Stimulated activated CD4-positive, alpha-beta T cell treated with anti-CD3 and anti-CD28 coated beads, Interleukin-15, amount 100 ng/mL, for 24 hours (primary cell): ENCODE measurements at regions not wholly inside any gene's neighbourhood (a gene's known extent, or its start where the extent isn't known, plus 50 kb on each side); places are given as distances from the start of the nearest gene placed in this dataset.

Source experiments
- DNase-seq: peaks from one replicate; pipeline ENCODE4 v3.0.0-alpha.2; 2020

DNA sequence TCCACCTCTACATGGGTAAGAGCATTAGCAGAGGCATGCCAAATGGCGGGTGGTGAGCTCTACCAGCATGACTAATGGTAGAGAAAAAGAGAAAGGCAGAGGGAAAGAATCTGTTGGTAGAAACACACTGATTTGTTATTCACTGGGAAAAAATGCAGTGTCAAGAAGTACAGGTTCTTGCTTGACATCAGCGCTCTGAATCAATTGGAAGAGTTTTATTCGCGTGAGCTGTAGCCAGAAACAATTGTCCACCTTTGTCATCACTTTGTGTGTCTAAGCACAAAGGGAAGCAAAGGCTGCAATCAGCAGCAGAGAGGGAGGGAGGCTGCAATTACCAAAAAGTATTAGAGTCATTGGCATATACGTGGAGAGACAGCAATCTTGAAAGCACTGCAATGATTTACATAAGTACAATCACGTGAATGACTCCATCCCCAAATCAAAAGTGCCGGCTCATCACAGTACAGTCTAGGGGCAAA, 67.7 kb upstream of the HS3ST1 start:
- no peak for DNase-seq

DNA sequence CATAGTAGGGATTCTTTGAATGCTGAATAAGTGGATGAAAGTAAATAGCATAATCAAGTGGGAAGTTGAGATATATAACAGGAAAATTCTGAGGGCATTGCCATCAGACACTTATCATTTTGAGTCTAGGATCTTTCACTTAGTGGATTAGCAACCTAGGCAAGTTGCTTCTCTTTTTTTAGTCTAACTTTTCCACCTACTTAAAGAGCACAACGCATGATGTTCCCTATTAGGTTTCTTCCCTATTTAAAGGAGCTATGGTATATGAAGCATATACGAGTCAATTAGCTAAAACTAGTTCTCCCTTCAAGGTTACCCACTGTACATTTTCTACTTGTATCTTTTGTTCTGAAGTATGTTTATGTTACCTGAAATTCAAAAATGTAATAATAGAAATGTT, 67.1 kb upstream of the HS3ST1 start:
- no peak for DNase-seq

DNA sequence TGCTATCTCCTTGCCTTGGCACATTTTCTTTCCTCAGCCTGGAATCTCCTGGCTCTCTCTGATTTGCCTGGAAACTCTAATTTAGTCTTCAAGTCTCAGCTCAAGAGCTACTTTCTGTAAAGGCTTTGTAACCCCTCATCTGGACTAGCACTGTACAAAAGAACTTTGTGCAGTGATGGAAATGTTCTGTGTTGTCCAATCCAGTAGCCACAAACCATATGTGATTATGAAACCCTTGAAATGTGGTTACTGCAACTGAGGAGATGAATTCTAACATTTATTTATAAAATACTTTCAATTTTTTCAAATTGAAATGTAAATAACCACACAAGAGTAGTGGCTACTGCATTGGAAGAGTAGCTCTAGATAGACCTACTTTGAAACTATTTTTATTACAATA, 66.6 kb upstream of the HS3ST1 start:
- no peak for DNase-seq

DNA sequence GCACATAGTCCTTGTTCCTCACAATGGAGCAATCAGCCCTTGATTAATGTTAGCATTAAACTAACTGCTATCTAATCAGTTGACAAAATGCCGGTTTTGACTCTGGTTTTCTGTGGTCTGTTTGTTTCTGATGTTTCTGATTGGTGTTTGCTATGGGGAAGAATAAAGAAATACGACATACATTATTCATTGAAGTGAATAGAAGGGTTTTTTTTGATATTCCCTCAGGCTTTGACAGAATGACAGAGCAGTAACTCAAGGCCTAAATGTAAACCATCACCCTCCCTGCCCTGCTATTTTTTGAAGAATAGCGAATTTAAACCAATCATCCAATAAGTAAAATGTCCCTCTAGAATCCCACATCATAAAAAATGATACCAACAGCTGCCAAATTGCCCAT, 65.5 kb upstream of the HS3ST1 start:
- no peak for DNase-seq

DNA sequence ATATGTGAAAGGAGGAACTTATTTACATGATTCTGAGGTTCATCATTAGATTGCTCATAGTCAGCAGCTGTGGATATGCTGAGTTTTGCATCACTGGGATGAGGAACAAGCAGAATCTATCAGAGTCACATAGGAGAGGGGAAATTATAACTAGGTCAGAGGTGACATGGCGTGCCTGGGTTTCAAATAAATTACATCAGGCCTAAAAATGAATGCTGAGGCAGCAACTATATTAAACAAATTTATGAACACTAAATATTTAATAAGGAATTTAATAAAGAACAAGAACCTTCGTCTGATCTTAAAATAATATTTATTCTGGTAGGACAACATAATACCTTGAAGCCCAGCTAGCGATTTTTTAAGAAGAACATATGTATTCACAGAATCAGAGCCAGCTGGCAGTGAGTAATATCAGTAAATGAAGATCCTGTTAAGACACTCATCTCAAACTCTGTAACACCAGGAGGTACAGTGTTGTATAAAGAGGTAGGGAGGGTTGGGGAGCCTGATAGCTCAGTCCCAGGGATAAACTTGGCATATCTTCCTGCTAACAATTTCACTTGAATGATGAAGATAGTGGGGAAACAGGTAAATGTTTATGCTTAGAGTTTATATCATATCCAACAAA, 60.9 kb upstream of the HS3ST1 start:
- DNase-seq = no peak

DNA sequence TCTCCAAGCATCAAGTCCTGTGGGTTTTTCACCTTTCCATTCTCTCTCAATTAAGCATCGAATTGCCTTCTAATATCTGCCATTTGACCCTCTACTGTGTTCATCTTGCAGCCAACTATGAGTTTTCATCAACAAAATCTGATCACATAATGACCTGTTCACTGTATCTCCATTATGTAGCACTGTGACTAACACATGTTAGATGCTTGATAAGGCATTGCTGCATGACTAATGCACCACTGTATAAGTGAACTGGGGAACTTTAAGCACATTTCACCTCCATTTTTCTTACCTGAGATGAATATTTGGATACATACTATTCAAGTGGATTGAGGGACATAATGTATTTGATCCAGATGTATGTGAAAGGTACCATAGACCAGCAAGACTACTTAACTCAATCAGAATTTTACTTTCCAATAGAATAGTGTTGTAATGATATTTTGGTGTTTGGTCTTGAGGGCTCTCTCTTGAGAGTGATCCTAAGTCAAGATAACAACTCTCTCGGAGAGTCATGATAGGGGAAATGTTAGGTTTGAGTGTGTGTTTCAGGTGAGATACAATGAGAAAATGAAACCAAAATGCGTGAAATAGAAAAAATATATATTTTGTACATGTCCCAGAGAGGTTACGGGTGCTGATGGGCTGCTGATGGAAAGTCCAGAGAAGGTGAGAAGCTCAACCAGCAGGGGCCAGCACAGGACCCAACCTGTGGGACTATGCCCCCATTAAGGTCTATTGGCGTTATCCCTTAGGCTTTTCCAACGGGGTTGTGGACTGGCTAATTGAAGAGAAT, 60.2 kb upstream of the HS3ST1 start:
- DNase-seq = no peak

DNA sequence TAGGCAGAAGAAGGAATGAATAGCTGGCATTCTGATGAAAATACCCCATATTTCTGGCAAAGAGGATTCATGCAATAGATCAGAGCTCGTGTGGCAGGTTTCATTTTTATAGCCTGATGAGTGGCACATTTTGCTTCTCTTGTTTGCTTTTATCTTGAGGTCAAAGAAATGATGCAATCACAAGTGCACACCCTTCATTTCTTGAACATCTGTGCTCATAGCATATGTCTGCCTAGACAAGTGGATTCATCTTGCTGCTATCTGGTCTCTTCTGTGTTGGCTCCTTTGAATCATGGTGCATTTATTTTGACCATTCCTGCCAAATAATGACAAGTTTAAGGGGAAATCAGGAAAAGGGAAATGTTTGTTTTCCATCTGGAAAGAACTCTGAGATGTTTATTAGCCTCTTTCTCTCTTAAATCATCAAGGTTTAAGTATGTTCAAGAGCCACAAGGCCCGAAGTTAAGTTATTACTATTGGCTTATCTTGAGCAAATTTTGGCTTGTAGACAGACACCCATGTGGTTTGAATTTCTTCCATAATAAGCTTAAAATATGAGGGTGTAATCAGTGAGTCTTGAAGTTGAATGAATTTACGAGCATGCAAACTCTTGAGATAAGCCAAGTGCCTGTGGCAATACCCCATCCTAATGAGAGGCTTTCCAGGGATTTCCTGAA, 59.3 kb upstream of the HS3ST1 start:
- DNase-seq = no peak

DNA sequence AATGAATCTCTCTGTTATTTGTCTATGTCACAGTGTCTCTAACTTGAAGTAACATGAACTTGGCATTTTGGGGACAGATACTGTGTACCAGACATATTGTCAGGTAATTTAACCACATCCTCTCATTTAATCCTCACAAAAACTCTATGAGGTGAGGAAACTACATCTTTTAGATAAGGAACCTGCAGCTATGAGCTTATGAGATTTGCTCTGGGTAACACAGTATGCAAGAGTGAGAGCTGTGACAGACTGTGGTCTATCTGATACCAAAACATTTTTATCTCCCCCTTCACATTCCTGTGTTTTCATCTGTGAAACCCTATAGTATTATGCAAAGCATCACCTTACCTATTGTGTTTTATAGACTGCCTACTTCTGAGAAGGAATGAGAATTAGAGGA, 58.4 kb upstream of the HS3ST1 start:
- DNase-seq = no peak

DNA sequence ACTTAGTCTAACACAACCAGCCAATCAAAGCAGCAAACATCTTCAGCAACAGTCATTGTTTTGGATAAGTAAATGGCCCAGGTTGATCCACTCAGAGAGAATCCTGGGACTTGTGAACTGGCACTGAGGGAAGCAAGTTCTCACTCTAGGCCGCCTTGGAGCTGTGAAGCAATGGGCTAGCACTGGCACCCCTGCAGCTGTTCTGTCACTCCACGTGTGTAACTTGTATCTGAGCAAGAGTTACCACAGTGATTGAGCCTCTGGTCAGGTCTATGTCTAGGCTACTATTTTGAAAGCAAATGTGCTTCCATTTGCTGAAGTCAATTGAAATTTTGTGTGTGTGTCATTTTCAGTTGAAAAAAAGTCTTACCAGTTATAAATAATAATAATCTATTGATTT, 57.2 kb upstream of the HS3ST1 start:
- DNase-seq = no peak

DNA sequence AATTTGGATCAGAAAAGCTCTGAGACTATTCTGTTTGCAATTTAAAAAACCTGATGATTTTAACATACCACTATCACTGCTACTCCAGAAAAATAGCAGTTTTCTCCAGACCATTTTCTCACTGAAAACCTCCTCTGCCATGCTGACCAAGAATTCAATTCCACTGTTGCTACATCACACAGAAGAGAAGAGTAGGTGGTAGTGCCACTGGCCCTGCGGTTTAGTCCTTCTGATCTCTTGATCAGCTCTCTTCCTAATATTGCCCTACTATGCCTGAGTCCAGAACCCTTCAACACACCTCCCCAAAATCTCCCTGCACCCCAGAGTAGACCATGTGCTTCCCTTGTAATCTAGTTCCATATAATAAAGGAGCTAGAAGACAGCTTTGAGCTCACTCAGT, 55.8 kb upstream of the HS3ST1 start:
- no peak for DNase-seq

DNA sequence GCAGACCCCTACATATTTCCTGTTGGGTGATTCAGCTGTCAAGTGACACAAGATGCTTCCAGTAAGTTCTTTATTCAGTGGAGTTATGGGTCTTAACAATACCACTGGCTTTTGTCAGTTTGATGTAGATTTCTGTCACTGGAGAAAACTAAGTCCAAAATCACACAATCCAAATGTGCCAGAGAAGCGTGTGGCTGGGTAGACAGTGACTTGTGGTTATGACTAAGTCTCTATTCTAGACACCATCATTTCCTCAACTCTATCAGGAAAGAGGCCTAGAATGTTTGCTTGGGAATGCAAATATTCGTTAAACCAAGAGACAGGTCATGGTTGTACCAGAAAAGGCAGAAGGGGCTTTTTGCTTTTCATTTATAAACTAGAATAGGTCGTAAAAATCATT, 54.4 kb upstream of the HS3ST1 start:
- no peak for DNase-seq

DNA sequence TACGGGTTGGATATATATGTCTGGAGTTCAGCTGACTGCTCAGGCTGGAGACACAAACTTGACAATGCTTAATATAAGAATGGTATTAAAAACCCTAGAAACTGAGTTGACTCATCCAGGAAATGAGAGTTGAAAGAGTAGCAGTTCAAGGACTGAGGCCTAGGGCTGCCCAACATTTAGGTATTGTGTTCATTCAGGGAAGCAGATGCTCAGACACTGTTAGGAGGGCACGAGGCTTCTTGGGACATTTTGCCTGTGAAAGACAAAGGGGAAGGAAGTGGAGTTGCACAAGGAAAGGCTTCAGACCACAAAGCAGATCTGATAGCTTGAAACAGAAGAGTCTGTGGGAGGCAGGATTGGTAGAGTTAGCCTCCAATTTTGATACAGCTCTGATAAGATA, 52.0 kb upstream of the HS3ST1 start:
- DNase-seq = peak; percentile 24
